BE2C (cell line): ENCODE measurements at regions not wholly inside any gene's neighbourhood (a gene's known extent, or its start where the extent isn't known, plus 50 kb on each side); places are given as distances from the start of the nearest gene placed in this dataset.

Experiments
- DNase-seq: peaks from one replicate; pipeline ENCODE4 v3.0.0-alpha.2; 2020
- H3K27me3 ChIP-seq: fragments of 250-450 bp; sonication (Bioruptor Pico); 2 replicates; pipeline ENCODE4 v1.5.1; 2020; ENCODE audit warnings: mild to moderate bottlenecking
- H3K36me3 ChIP-seq: fragments of 250-450 bp; sonication (Bioruptor Pico); 2 replicates; pipeline ENCODE4 v1.5.1; 2020; ENCODE audit warnings: mild to moderate bottlenecking
- H3K4me1 ChIP-seq: fragments of 250-450 bp; sonication (Bioruptor Pico); 2 replicates; pipeline ENCODE4 v1.5.1; 2020
- H3K4me3 ChIP-seq: 2 replicates; pipeline ENCODE4 v1.5.1; 2011; ENCODE audit warnings: low read depth, low read length
- H3K9me3 ChIP-seq: fragments of 250-450 bp; sonication (Bioruptor Pico); 2 replicates; pipeline ENCODE4 v1.5.1; 2020
- CTCF ChIP-seq: IDR thresholded peaks from 2 replicates; pipeline ENCODE4 v1.5.1; 2012; ENCODE audit warnings: mild to moderate bottlenecking, low read depth, low read length

- H3K4me3 ChIP-seq, result no peak overlapping the region
- H3K4me1 ChIP-seq, result peaks cover 9% of the 10 kb centered on the region
- no peak for TF ChIP-seq CTCF
- no peaks in the 10 kb centered on the region for H3K9me3 ChIP-seq
- no peaks in the 10 kb centered on the region for H3K36me3 ChIP-seq
- H3K27me3 ChIP-seq, result no peaks in the 10 kb centered on the region
- DNase-seq, result no peak
Measured at GRCh38 chr22:27175974-27176373, 518.6 kb downstream of the MIAT start.

GRCh38 chr22:27179161-27179560, 521.8 kb downstream of the MIAT start:
- Histone ChIP-seq H3K4me1 (no peaks in the 10 kb centered on the region; the same call in 1 of the 2 replicates), H3K9me3 (no peaks in the 10 kb centered on the region), H3K36me3 (no peaks in the 10 kb centered on the region), H3K27me3 (no peaks in the 10 kb centered on the region), H3K4me3 (no peak overlapping the region)
- DNase-seq, result no peak
- no peak for TF ChIP-seq CTCF

GRCh38 chr22:27181537-27181936, 524.1 kb downstream of the MIAT start:
- no peak for TF ChIP-seq CTCF
- Histone ChIP-seq H3K4me3 (no peak overlapping the region), H3K9me3 (no peaks in the 10 kb centered on the region)

GRCh38 chr22:27183474-27183873, 526.1 kb downstream of the MIAT start:
- no peak for TF ChIP-seq CTCF
- no peak for DNase-seq
- H3K4me1 ChIP-seq, result no peaks in the 10 kb centered on the region
- H3K36me3 ChIP-seq, result no peaks in the 10 kb centered on the region
- no peaks in the 10 kb centered on the region for H3K27me3 ChIP-seq
- no peaks in the 10 kb centered on the region for H3K9me3 ChIP-seq
- H3K4me3 ChIP-seq, result no peak overlapping the region

More at GRCh38 chr22:27181537-27181936, 524.1 kb downstream of the MIAT start:
- no peaks in the 10 kb centered on the region for H3K4me1 ChIP-seq
- no peaks in the 10 kb centered on the region for H3K27me3 ChIP-seq
- H3K36me3 ChIP-seq, result no peaks in the 10 kb centered on the region
- no peak for DNase-seq

GRCh38 chr22:27185099-27185709, 527.8 kb downstream of the MIAT start:
- Histone ChIP-seq H3K4me1 (no peaks in the 10 kb centered on the region), H3K9me3 (no peaks in the 10 kb centered on the region), H3K27me3 (no peaks in the 10 kb centered on the region), H3K36me3 (no peaks in the 10 kb centered on the region), H3K4me3 (no peak overlapping the region)
- no peak for TF ChIP-seq CTCF
- no peak for DNase-seq

DNA sequence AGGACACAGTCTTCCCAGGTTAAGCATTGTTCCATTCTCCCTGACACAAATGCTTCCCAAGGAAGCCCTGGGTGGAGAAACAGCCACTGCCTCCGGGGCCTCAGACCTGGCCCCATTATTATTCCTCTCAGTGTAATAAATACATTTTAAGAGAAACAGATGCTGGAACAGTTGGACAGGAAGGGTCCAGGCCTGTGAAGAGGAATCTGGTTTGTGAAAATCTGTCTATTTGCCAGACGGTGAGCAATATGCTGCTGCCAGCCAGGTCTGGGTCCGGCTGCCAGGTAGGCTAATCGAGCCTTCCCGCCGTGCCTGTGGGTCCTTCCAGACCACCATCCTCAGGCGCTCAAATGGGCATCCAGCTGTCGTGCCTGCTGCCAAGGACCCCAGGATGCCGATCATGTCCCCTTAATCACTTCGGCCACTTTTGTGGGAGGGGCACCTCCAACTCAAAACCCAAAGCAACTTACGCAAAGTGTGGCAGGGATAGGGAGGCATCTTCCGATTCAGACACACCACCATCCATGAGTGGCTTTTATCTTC, 528.4 kb downstream of the MIAT start:
- Histone ChIP-seq H3K4me1 (no peaks in the 10 kb centered on the region), H3K36me3 (no peaks in the 10 kb centered on the region), H3K9me3 (no peaks in the 10 kb centered on the region), H3K4me3 (no peak overlapping the region), H3K27me3 (no peaks in the 10 kb centered on the region)
- TF ChIP-seq CTCF, result no peak
- DNase-seq, result no peak
